ENCODE measurements at regions not wholly inside any gene's neighbourhood (a gene's known extent, or its start where the extent isn't known, plus 50 kb on each side); places are given as distances from the start of the nearest gene placed in this dataset.
A peak's percentile ranks its signal among the peaks of the same experiment; 100 is the strongest.

DNA sequence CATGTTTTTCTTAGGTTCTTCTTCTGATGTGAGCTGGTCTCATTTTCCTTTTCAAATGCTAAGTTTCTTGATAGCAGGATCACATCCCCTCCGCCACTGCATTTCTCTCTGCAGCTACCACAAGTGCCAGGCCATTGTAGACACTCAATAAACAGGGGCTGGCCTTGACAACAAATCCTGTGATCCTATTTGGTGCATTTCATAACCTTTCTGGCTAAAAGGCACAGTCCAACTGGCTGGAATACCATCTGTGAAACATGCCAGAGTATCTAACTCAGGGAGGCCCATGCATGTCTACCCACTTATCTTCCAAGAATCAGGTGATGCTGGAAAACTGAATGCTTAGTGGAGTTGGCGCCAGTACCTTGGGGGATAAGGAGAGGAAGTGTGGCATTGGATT lies 85.2 kb upstream of the NR2F2 start:
- peaks cover 8% of the 10 kb centered on the region for H3K9me3 ChIP-seq
- intact Hi-C loops (cut with DNase I): no loop called here

DNA sequence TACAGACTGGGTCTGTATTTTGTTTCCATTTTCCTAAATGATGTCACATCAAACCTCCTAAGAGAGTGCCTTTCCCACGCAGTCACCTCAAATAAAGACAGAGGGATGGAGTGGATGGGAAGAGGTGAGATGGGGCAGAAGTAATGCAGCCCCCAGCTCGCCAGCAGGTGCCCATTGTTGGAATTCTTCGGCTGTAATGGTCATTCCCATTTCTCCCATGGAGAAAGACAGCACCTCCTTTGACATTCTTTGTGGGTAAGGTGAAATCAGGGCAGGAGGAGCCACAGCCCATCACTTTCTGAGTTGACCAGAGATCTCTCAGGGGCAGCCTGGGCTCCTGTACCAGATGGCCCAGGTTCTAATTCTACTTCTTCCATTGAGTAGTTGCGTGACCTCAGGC lies 84.4 kb upstream of the NR2F2 start:
- peaks cover 2% of the 10 kb centered on the region for H3K9me3 ChIP-seq
- H3K4me3 ChIP-seq: no peak overlapping the region
- H3K27ac ChIP-seq: no peak overlapping the region
- H3K4me1 ChIP-seq: no peaks in the 10 kb centered on the region
- H3K36me3 ChIP-seq: no peaks in the 10 kb centered on the region
- TF ChIP-seq, protein P1, sequence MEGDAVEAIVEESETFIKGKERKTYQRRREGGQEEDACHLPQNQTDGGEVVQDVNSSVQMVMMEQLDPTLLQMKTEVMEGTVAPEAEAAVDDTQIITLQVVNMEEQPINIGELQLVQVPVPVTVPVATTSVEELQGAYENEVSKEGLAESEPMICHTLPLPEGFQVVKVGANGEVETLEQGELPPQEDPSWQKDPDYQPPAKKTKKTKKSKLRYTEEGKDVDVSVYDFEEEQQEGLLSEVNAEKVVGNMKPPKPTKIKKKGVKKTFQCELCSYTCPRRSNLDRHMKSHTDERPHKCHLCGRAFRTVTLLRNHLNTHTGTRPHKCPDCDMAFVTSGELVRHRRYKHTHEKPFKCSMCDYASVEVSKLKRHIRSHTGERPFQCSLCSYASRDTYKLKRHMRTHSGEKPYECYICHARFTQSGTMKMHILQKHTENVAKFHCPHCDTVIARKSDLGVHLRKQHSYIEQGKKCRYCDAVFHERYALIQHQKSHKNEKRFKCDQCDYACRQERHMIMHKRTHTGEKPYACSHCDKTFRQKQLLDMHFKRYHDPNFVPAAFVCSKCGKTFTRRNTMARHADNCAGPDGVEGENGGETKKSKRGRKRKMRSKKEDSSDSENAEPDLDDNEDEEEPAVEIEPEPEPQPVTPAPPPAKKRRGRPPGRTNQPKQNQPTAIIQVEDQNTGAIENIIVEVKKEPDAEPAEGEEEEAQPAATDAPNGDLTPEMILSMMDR (IDR thresholded peaks at IDR 0.05): no peak
- ATAC-seq (no peak), DNase-seq (no peak)
- H3K27me3 ChIP-seq (ENCODE audit: low read depth): no peaks in the 10 kb centered on the region
- intact Hi-C loops (cut with DNase I): no loop called here

More for the DNA sequence above, 85.2 kb upstream of the NR2F2 start:
- Histone ChIP-seq H3K27me3 (ENCODE audit: low read depth) (no peaks in the 10 kb centered on the region), H3K27ac (no peak overlapping the region), H3K4me1 (no peaks in the 10 kb centered on the region), H3K36me3 (no peaks in the 10 kb centered on the region), H3K4me3 (no peak overlapping the region)
- TF ChIP-seq, protein P1 (IDR thresholded peaks at IDR 0.05): no peak
- ATAC-seq (no peak), DNase-seq (no peak)

DNA sequence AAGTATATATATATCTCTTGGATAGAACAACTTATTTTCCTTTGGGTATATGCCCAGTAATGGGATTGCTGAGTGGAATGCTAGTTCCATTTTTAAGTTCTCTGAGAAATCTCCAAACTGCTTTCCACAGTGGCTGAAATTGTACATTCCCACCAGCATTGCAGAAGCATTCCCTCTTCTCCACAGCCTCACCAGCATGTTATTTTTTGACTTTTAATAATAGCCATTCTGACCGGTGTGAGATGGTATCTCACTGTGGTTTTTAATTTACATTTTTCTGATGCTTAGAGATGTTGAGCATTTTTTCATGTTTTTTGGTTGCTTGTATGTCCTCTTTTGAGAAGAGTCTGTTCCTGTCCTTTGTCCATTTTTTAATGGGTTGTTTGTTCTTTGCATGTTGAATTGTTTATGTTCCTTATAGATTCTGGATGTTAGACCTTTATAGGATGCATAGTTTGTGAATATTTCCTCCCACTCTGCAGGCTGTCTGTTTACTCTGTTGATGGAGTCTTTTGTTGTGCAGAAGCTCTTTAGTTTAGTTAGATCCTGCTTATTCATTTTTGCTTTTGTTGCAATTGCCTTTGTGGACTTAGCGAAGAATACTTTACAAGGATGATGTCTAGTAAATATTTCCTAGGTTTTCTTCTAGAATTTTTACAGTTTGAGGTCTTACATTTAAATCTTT lies 82.7 kb upstream of the NR2F2 start:
- ATAC-seq: no peak
- Histone ChIP-seq H3K9me3 (no peaks in the 10 kb centered on the region), H3K4me1 (no peaks in the 10 kb centered on the region), H3K4me3 (no peak overlapping the region), H3K27ac (no peak overlapping the region), H3K36me3 (no peaks in the 10 kb centered on the region), H3K27me3 (ENCODE audit: low read depth) (no peaks in the 10 kb centered on the region)
- TF ChIP-seq, protein P1 (IDR thresholded peaks at IDR 0.05): no peak
- intact Hi-C loops (cut with DNase I): no loop called here
- DNase-seq: no peak

DNA sequence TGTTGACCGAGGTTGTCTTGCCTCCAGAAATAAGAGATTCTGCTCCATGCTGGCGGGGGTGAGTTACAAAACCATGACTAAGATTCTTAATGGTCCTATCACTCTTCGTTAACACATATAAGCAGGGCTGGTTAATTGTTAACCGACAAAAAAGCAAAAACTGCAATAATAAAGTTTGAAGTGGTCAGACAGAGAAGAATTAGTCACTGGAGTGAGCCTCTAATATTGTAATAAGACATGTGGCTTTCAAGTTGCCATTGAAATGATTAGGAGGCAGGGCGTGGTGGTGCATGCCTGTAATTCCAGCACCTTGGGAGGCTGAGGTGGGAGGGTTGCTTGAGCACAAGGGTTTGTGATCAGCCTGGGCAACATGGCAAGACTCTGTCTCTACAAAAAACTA lies 78.4 kb upstream of the NR2F2 start:
- Histone ChIP-seq H3K27ac (no peak overlapping the region), H3K36me3 (no peaks in the 10 kb centered on the region), H3K4me3 (no peak overlapping the region), H3K27me3 (ENCODE audit: low read depth) (no peaks in the 10 kb centered on the region), H3K4me1 (no peaks in the 10 kb centered on the region), H3K9me3 (no peaks in the 10 kb centered on the region)
- intact Hi-C loops (cut with DNase I): no loop called here
- TF ChIP-seq, protein P1 (IDR thresholded peaks at IDR 0.05): no peak
- DNase-seq: no peak
- peak; percentile 35 to 59 for ATAC-seq

DNA sequence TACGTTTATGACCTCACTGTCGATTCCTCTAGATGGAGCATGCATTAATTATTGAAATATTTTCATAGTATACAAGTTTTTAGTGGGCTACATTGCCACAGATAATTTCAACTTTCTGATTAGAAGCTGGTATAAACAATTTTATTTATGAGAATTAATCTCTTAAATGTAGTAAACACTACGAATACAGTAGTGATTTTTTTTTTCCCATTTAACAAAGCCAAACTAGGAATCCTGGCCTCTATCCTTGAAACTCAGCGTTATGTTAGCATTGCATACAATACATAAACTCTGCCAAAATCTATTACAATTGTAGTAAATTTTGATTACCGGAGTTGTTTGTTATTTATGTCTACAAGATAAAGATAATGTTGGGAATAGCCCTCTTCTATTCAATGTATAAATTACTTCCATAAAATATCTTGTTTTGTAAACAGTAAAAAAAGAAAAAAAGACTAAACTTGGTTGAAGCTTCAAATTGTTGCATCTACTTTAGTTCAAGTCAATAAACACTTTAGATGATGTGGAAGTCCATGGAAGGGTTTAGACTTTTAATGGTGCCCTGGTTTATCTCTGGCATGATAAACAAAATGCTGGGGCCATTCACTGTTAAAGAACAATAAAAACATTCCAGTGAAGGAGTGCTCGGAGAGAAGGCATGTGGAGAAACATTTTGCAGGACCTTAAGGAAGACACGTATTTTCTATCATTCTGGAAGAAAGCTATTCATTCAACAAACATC lies 77.3 kb upstream of the NR2F2 start:
- TF ChIP-seq, protein P1 (IDR thresholded peaks at IDR 0.05): no peak
- Histone ChIP-seq H3K9me3 (no peaks in the 10 kb centered on the region), H3K4me1 (no peaks in the 10 kb centered on the region), H3K36me3 (no peaks in the 10 kb centered on the region), H3K27me3 (ENCODE audit: low read depth) (no peaks in the 10 kb centered on the region), H3K27ac (no peak overlapping the region), H3K4me3 (no peak overlapping the region)
- DNase-seq (no peak), ATAC-seq (no peak)
- intact Hi-C loops (cut with DNase I): no loop called here

Measured in lower lobe of right lung (tissue), 2 donors.